ENCODE measurements at regions not wholly inside any gene's neighbourhood (a gene's known extent, or its start where the extent isn't known, plus 50 kb on each side); places are given as distances from the start of the nearest gene placed in this dataset.

DNA sequence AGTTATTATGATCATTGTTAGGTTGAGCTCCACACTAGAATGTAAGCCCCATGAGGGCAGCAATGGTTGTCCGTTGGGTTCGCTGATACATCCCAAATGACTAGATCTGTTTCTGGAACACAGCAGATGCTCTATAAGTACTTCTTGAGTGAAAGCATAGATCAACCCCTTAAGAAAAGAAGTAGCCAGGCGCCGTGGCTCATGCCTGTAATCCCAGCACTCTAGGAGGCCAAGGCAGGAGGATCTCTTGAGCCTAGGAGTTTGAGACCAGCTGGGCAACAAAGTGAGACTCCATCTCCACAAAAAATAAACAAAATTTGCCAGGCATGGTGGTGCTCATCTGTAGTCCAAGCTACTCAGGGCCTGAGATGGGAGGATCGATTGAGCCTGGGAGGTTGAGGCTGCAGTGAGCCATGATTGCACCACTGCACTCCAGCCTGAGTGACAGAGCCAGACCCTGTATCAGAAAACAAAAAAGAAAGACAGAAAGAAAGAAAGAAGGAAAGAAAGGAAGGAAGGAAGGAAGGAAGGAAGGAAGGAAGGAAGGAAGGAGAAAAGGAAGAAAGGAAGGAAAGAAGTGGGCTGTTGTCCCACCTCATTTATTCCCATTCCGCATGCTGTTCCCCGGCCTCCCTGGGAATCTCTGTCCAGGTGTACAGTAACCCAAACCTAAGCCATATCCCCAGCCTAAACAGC, 54.4 kb upstream of the RPL38 start:
- no peaks in the 10 kb centered on the region for H3K9me3 ChIP-seq (ENCODE audit: low read depth, low read length)
- no peak overlapping the region for H3K9ac ChIP-seq (ENCODE audit: insufficient read length)
- no peak for DNase-seq (ENCODE audit: low read depth, low spot score)
- TF ChIP-seq FOXP2 (optimal IDR thresholded peaks at IDR 0.05; ENCODE audit: control extremely low read depth, extremely low read length, insufficient read depth), result no peak
- no peak for TF ChIP-seq POLR2AphosphoS5 (IDR thresholded peaks at IDR 0.05; ENCODE audit: borderline replicate concordance, low read depth, low read length)
- no peak for TF ChIP-seq EZH2 (IDR thresholded peaks at IDR 0.05)
- no peak overlapping the region for H3K4me3 ChIP-seq
- no peaks in the 10 kb centered on the region for H3K36me3 ChIP-seq (ENCODE audit: insufficient read depth, low read length)
- H3K27ac ChIP-seq, result no peak overlapping the region

DNA sequence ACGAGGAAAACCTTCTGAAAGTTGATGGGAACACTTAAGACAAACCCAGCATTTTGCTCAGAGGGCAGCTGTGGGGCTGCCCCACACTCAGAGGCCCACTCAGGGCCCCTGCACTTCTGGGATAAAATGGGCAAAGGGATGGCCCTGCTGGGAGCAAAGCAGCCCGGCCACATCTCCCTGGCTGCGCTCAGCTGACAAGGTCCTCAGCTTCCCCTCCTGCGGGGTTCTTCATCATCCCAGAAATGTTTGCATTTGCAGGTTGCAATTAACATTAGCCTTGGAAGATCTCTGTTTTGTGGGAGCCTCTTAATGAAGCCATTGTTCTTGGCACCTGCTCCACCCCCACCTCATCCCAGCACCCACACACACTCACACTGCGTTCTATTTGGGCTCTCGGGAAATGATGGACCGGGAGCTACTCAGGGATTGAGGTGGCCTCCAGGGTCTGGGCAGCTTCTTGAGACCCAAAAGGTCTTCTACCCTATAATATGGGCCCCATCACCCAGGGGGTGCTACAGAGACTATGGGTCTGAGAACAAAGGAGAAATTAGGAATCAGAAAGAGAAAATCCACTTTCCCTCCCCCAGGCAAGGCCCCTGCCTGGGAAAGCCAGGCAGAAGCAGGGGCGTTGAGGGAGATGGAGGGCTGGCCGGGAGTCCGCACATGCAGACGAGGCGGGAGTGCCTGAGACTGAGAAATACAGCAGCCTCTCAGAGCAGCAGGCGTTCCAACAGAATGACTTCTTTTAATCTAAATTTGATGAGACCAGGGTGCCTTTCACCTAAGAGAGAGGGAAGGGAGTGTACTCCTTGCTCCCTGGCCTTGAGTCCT, 53.7 kb upstream of the RPL38 start:
- H3K36me3 ChIP-seq (ENCODE audit: insufficient read depth, low read length), result no peaks in the 10 kb centered on the region
- TF ChIP-seq FOXP2 (optimal IDR thresholded peaks at IDR 0.05; ENCODE audit: control extremely low read depth, extremely low read length, insufficient read depth) (no peak), POLR2AphosphoS5 (IDR thresholded peaks at IDR 0.05; ENCODE audit: borderline replicate concordance, low read depth, low read length) (no peak), EZH2 (IDR thresholded peaks at IDR 0.05) (no peak)
- no peaks in the 10 kb centered on the region for H3K9me3 ChIP-seq (ENCODE audit: low read depth, low read length)
- no peak overlapping the region for H3K4me3 ChIP-seq
- no peak overlapping the region for H3K9ac ChIP-seq (ENCODE audit: insufficient read length)
- DNase-seq (ENCODE audit: low read depth, low spot score), result no peak
- no peak overlapping the region for H3K27ac ChIP-seq

DNA sequence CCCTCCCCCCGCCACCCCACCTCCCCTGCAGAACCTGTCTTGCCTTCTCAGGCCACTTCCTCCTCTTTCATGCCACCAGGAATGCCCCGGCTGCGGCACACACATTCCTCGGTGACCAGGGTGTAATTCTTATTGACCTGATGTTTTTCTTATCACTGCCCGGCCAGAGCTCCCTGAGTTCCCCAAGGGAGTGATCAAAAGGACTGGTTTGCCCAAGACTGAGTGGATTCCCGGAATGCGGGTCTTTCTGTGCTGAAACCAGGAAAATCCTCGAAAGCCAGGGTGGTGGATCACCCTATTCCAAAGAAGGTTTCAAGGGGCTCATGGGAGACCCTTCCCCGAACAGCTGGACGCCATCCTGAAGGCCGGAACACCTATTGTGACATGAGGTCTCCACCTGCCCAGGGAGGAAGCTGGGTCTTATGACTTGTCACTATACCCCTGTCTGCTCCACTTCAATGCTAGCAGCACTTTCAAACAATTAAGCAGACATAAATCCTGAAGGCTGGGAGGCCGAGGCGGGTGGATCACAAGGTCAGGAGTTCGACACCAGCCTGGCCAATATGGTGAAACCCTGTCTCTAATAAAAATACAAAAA, 53.0 kb upstream of the RPL38 start:
- Histone ChIP-seq H3K27ac (no peak overlapping the region), H3K4me3 (no peak overlapping the region), H3K36me3 (ENCODE audit: insufficient read depth, low read length) (no peaks in the 10 kb centered on the region), H3K9ac (ENCODE audit: insufficient read length) (no peak overlapping the region), H3K9me3 (ENCODE audit: low read depth, low read length) (no peaks in the 10 kb centered on the region)
- TF ChIP-seq EZH2 (IDR thresholded peaks at IDR 0.05), result no peak
- no peak for TF ChIP-seq POLR2AphosphoS5 (IDR thresholded peaks at IDR 0.05; ENCODE audit: borderline replicate concordance, low read depth, low read length)
- no peak for TF ChIP-seq FOXP2 (optimal IDR thresholded peaks at IDR 0.05; ENCODE audit: control extremely low read depth, extremely low read length, insufficient read depth)
- DNase-seq (ENCODE audit: low read depth, low spot score), result no peak

DNA sequence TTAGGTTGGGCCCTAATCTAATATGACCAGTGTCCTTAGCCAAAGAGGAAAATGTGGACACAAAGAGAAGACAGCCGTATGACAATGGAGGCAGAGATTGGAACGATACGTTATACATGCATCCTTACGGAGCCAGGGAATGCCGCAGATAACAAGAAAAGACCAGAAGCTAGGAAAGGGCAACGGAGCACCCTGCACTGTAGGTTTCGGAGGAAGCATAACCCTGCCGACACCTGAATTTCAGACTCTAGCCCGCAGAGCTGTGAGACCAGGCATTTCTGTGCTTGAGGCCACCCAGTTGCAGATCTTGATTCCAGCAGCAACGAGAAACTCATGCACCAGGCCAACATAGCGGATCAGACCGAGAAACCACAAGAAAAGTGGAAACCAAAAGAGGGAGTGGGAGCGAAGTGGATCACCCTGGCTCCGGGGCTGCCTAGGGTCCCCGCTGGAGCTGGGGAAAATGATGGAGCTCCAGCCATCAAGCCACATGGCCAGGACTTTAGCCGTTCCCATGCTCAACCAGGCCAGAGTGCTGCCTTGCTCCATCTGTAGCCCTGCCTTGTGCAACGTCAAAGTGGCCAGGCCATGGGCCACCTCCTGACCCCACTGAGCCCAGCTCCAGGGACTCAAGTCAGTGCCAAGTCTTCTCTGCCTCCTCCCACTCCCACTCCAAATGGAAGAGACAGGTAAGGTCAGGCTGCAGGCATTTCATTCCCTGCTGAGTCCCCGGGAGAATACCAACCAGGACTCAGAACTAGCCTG, 51.7 kb upstream of the RPL38 start:
- Histone ChIP-seq H3K36me3 (ENCODE audit: insufficient read depth, low read length) (no peaks in the 10 kb centered on the region), H3K9me3 (ENCODE audit: low read depth, low read length) (no peaks in the 10 kb centered on the region), H3K27ac (no peak overlapping the region), H3K4me3 (no peak overlapping the region), H3K9ac (ENCODE audit: insufficient read length) (no peak overlapping the region)
- TF ChIP-seq POLR2AphosphoS5 (IDR thresholded peaks at IDR 0.05; ENCODE audit: borderline replicate concordance, low read depth, low read length) (no peak), FOXP2 (optimal IDR thresholded peaks at IDR 0.05; ENCODE audit: control extremely low read depth, extremely low read length, insufficient read depth) (no peak), EZH2 (IDR thresholded peaks at IDR 0.05) (no peak)
- no peak for DNase-seq (ENCODE audit: low read depth, low spot score)

GRCh38 chr17:74152591-74153455, 50.7 kb upstream of the RPL38 start:
- H3K9ac ChIP-seq (ENCODE audit: insufficient read length), result no peak overlapping the region

GRCh38 chr17:74153456-74153810, 50.0 kb upstream of the RPL38 start:
- Histone ChIP-seq H3K4me3 (no peak overlapping the region), H3K27ac (no peak overlapping the region), H3K36me3 (ENCODE audit: insufficient read depth, low read length) (no peaks in the 10 kb centered on the region), H3K9ac (ENCODE audit: insufficient read length) (no peak overlapping the region), H3K9me3 (ENCODE audit: low read depth, low read length) (no peaks in the 10 kb centered on the region)
- DNase-seq (ENCODE audit: low read depth, low spot score), result no peak
- TF ChIP-seq POLR2AphosphoS5 (IDR thresholded peaks at IDR 0.05; ENCODE audit: borderline replicate concordance, low read depth, low read length) (no peak), EZH2 (IDR thresholded peaks at IDR 0.05) (no peak), FOXP2 (optimal IDR thresholded peaks at IDR 0.05; ENCODE audit: control extremely low read depth, extremely low read length, insufficient read depth) (no peak)

More at GRCh38 chr17:74152591-74153455, 50.7 kb upstream of the RPL38 start:
- H3K4me3 ChIP-seq, result no peak overlapping the region
- TF ChIP-seq POLR2AphosphoS5 (IDR thresholded peaks at IDR 0.05; ENCODE audit: borderline replicate concordance, low read depth, low read length) (no peak), FOXP2 (optimal IDR thresholded peaks at IDR 0.05; ENCODE audit: control extremely low read depth, extremely low read length, insufficient read depth) (no peak), EZH2 (IDR thresholded peaks at IDR 0.05) (no peak)
- H3K36me3 ChIP-seq (ENCODE audit: insufficient read depth, low read length), result no peaks in the 10 kb centered on the region
- no peak for DNase-seq (ENCODE audit: low read depth, low spot score)
- no peak overlapping the region for H3K27ac ChIP-seq
- H3K9me3 ChIP-seq (ENCODE audit: low read depth, low read length), result no peaks in the 10 kb centered on the region

Measured in SK-N-MC (cell line).